SU-DHL-6 (cell line): ENCODE measurements at regions not wholly inside any gene's neighbourhood (a gene's known extent, or its start where the extent isn't known, plus 50 kb on each side); places are given as distances from the start of the nearest gene placed in this dataset.

Source experiments
- H2AFZ ChIP-seq: fragments of 200-600 bp; sonication (generic); 2 replicates; pipeline ENCODE4 v1.6.1; 2014; ENCODE audit warnings: low read depth, mild to moderate bottlenecking, moderate library complexity, mixed read lengths, antibody characterized with exemption, low read length; ENCODE audit not compliant: severe bottlenecking
- H3F3A ChIP-seq: fragments of 200-600 bp; shearing (Covaris generic); 2 replicates; pipeline ENCODE4 v1.6.0; 2016; ENCODE audit warnings: antibody characterized with exemption, mild to moderate bottlenecking; ENCODE audit not compliant: insufficient read depth
- H3K27ac ChIP-seq: fragments of 200-600 bp; sonication (generic); 2 replicates; pipeline ENCODE4 v1.5.1; 2016; ENCODE audit warnings: low read depth, mild to moderate bottlenecking, low read length, moderate library complexity, mixed read lengths
- H3K27me3 ChIP-seq: fragments of 200-600 bp; sonication (generic), shearing (Covaris generic); 2 replicates; pipeline ENCODE4 v1.6.0; 2014; ENCODE audit warnings: mild to moderate bottlenecking, low read length
- H3K36me3 ChIP-seq: fragments of 200-600 bp; sonication (generic); 2 replicates; pipeline ENCODE4 v1.6.1; 2014; ENCODE audit warnings: mild to moderate bottlenecking, low read length, mixed read lengths
- H3K4me2 ChIP-seq: fragments of 300-600, 200-600 bp; shearing (Covaris generic), sonication (generic); 2 replicates; pipeline ENCODE4 v1.6.0; 2014; ENCODE audit warnings: low read length, low read depth, mild to moderate bottlenecking; ENCODE audit not compliant: poor library complexity, severe bottlenecking
- H3K4me3 ChIP-seq: fragments of 200-600 bp; sonication (generic); 2 replicates; pipeline ENCODE4 v1.5.1; 2014; ENCODE audit warnings: antibody characterized with exemption, low read length, mild to moderate bottlenecking, mixed read lengths; ENCODE audit not compliant: insufficient read depth, poor library complexity, severe bottlenecking
- H3K79me2 ChIP-seq: fragments of 200-600 bp; sonication (generic); 2 replicates; pipeline ENCODE4 v1.6.1; 2014; ENCODE audit warnings: mild to moderate bottlenecking, low read length, moderate library complexity; ENCODE audit not compliant: insufficient read depth
- H3K9ac ChIP-seq: fragments of 200-600 bp; sonication (generic); 2 replicates; pipeline ENCODE4 v1.7.0; 2014; ENCODE audit warnings: mild to moderate bottlenecking, low read length
- H3K9me2 ChIP-seq: fragments of 200-600 bp; sonication (generic); replicated peaks from 2 replicates; pipeline ENCODE4 v1.6.1; 2014; ENCODE audit warnings: low read length; ENCODE audit not compliant: insufficient read depth
- H3K9me3 ChIP-seq: fragments of 200-600 bp; sonication (generic); 2 replicates; pipeline ENCODE4 v1.6.1; 2014; ENCODE audit warnings: low read length, mixed read lengths; ENCODE audit not compliant: insufficient read depth
- H4K20me1 ChIP-seq: fragments of 200-600 bp; sonication (generic); 2 replicates; pipeline ENCODE4 v1.6.1; 2014; ENCODE audit warnings: low read depth, mild to moderate bottlenecking, antibody characterized with exemption, low read length, moderate library complexity, mixed read lengths
- CTCF ChIP-seq: fragments of 200-600 bp; sonication (generic); IDR thresholded peaks from one replicate; pipeline ENCODE4 v1.5.1; 2017; ENCODE audit warnings: antibody characterized with exemption, mild to moderate bottlenecking, low read length, moderate library complexity; ENCODE audit not compliant: insufficient read depth, poor library complexity, severe bottlenecking
- EZH2phosphoT487 ChIP-seq: fragments of 200-600 bp; sonication (generic), shearing (Covaris generic); conservative IDR thresholded peaks from 2 replicates; pipeline ENCODE4 v1.6.1; 2018; ENCODE audit warnings: mild to moderate bottlenecking, antibody characterized with exemption, low read length, moderate library complexity, mixed read lengths

- no peak overlapping the region for H3K4me2 ChIP-seq
- H3K9ac ChIP-seq = no peak overlapping the region
- H3K4me3 ChIP-seq = no peak overlapping the region
- TF ChIP-seq EZH2phosphoT487 (no peak), CTCF (no peak)
- no peaks in the 10 kb centered on the region for H3K36me3 ChIP-seq
- H3K79me2 ChIP-seq = no peaks in the 10 kb centered on the region
- H4K20me1 ChIP-seq = no peaks in the 10 kb centered on the region
- no peak overlapping the region for H3K27ac ChIP-seq
- no peaks in the 10 kb centered on the region for H3K27me3 ChIP-seq
- no peaks in the 10 kb centered on the region for H3K9me3 ChIP-seq
- no peaks in the 10 kb centered on the region for H3K9me2 ChIP-seq
- no peak overlapping the region for H2AFZ ChIP-seq
- H3F3A ChIP-seq = no peaks in the 10 kb centered on the region
These were observed 140.2 kb downstream of the UBE2E3 start for GRCh38 chr2:181120625-181121024.

- Histone ChIP-seq H3K9me3 (no peaks in the 10 kb centered on the region), H3K27me3 (no peaks in the 10 kb centered on the region), H3K27ac (no peak overlapping the region), H4K20me1 (no peaks in the 10 kb centered on the region), H3K79me2 (no peaks in the 10 kb centered on the region), H3K36me3 (no peaks in the 10 kb centered on the region), H3K4me2 (no peak overlapping the region), H3F3A (no peaks in the 10 kb centered on the region), H3K9me2 (no peaks in the 10 kb centered on the region), H3K9ac (no peak overlapping the region), H3K4me3 (no peak overlapping the region), H2AFZ (no peak overlapping the region)
- TF ChIP-seq EZH2phosphoT487 (no peak), CTCF (no peak)
These were observed 141.6 kb downstream of the UBE2E3 start for GRCh38 chr2:181121996-181122395.

- Histone ChIP-seq H3K79me2 (no peaks in the 10 kb centered on the region), H3K9me2 (no peaks in the 10 kb centered on the region), H3K4me3 (no peak overlapping the region), H3K27ac (no peak overlapping the region), H3K9me3 (no peaks in the 10 kb centered on the region), H3K9ac (no peak overlapping the region), H3K36me3 (no peaks in the 10 kb centered on the region), H3K4me2 (no peak overlapping the region), H3K27me3 (no peaks in the 10 kb centered on the region), H3F3A (no peaks in the 10 kb centered on the region), H2AFZ (no peak overlapping the region), H4K20me1 (no peaks in the 10 kb centered on the region)
- TF ChIP-seq EZH2phosphoT487 (no peak), CTCF (no peak)
These were observed 142.2 kb downstream of the UBE2E3 start for GRCh38 chr2:181122601-181123000.

GRCh38 chr2:181123798-181124231, 143.4 kb downstream of the UBE2E3 start:
- Histone ChIP-seq H3K27ac (no peak overlapping the region), H3K4me3 (no peak overlapping the region), H3K36me3 (no peaks in the 10 kb centered on the region), H3K4me2 (no peak overlapping the region), H3K9me3 (no peaks in the 10 kb centered on the region), H3K9ac (no peak overlapping the region), H4K20me1 (no peaks in the 10 kb centered on the region), H3K9me2 (no peaks in the 10 kb centered on the region), H3F3A (no peaks in the 10 kb centered on the region), H3K79me2 (no peaks in the 10 kb centered on the region), H2AFZ (no peak overlapping the region), H3K27me3 (no peaks in the 10 kb centered on the region)
- no peak for TF ChIP-seq EZH2phosphoT487
- no peak for TF ChIP-seq CTCF
